Chondrocyte (in vitro differentiated cells): ENCODE measurements at regions not wholly inside any gene's neighbourhood (a gene's known extent, or its start where the extent isn't known, plus 50 kb on each side); places are given as distances from the start of the nearest gene placed in this dataset.

ENCODE experiments used
- DNase-seq: peaks from one replicate; pipeline ENCODE4 v3.0.0; 2021; ENCODE audit warnings: mixed read lengths, low spot score
- H3K27ac Mint-ChIP-seq: one replicate; pipeline ENCODE4 v1.8.0; 2021; ENCODE audit warnings: mild to moderate bottlenecking, moderate library complexity, mixed read lengths; ENCODE audit not compliant: unreplicated experiment
- H3K27me3 Mint-ChIP-seq: 2 replicates; pipeline ENCODE4 v1.8.0; 2021; ENCODE audit warnings: low read depth, mixed read lengths
- H3K36me3 Mint-ChIP-seq: 2 replicates; pipeline ENCODE4 v1.8.0; 2021; ENCODE audit warnings: low read depth, mixed read lengths
- H3K4me1 Mint-ChIP-seq: 2 replicates; pipeline ENCODE4 v1.8.0; 2021; ENCODE audit warnings: low read depth, mild to moderate bottlenecking, mixed read lengths
- H3K4me3 Mint-ChIP-seq: one replicate; pipeline ENCODE4 v1.8.0; 2021; ENCODE audit warnings: mild to moderate bottlenecking, moderate library complexity, mixed read lengths; ENCODE audit not compliant: unreplicated experiment
- H3K9me3 Mint-ChIP-seq: 2 replicates; pipeline ENCODE4 v1.8.0; 2021; ENCODE audit warnings: low read depth, mixed read lengths
- CTCF ChIP-seq: fragments of 200-600 bp; sonication (generic); IDR thresholded peaks from 2 replicates; pipeline ENCODE4 v1.5.0; 2021; ENCODE audit warnings: antibody characterized with exemption, mild to moderate bottlenecking, moderate library complexity

GRCh38 chr22:27022896-27023361, 365.5 kb downstream of the MIAT start:
- no peaks in the 10 kb centered on the region for H3K27me3 Mint-ChIP-seq
- no peak for TF ChIP-seq CTCF
- H3K9me3 Mint-ChIP-seq, result no peaks in the 10 kb centered on the region
- DNase-seq, result no peak
- peaks cover 24% of the 10 kb centered on the region for H3K4me1 Mint-ChIP-seq
- no peak overlapping the region for H3K27ac Mint-ChIP-seq
- H3K4me3 Mint-ChIP-seq, result no peak overlapping the region
- no peaks in the 10 kb centered on the region for H3K36me3 Mint-ChIP-seq

GRCh38 chr22:27023591-27023990, 366.2 kb downstream of the MIAT start:
- no peak for DNase-seq
- peaks cover 2% of the 10 kb centered on the region for H3K9me3 Mint-ChIP-seq
- no peak overlapping the region for H3K4me3 Mint-ChIP-seq
- peaks cover 24% of the 10 kb centered on the region for H3K4me1 Mint-ChIP-seq
- no peaks in the 10 kb centered on the region for H3K27me3 Mint-ChIP-seq
- H3K36me3 Mint-ChIP-seq, result no peaks in the 10 kb centered on the region
- H3K27ac Mint-ChIP-seq, result no peak overlapping the region
- TF ChIP-seq CTCF, result no peak

- no peak overlapping the region for H3K27ac Mint-ChIP-seq
- peaks cover 19% of the 10 kb centered on the region for H3K4me1 Mint-ChIP-seq
- TF ChIP-seq CTCF, result no peak
- no peak for DNase-seq
- no peak overlapping the region for H3K4me3 Mint-ChIP-seq
- no peaks in the 10 kb centered on the region for H3K36me3 Mint-ChIP-seq
- H3K9me3 Mint-ChIP-seq, result peaks cover 4% of the 10 kb centered on the region
- H3K27me3 Mint-ChIP-seq, result no peaks in the 10 kb centered on the region
These were observed 367.6 kb downstream of the MIAT start for GRCh38 chr22:27024982-27025381.

GRCh38 chr22:27028093-27028492, 370.7 kb downstream of the MIAT start:
- no peak for DNase-seq
- no peak overlapping the region for H3K4me3 Mint-ChIP-seq
- H3K27me3 Mint-ChIP-seq, result no peaks in the 10 kb centered on the region
- no peak overlapping the region for H3K27ac Mint-ChIP-seq
- H3K9me3 Mint-ChIP-seq, result peaks cover 4% of the 10 kb centered on the region
- no peaks in the 10 kb centered on the region for H3K36me3 Mint-ChIP-seq
- H3K4me1 Mint-ChIP-seq, result peaks cover 6% of the 10 kb centered on the region
- no peak for TF ChIP-seq CTCF

GRCh38 chr22:27029584-27030130, 372.3 kb downstream of the MIAT start:
- Mint-ChIP-seq H3K27me3 (no peaks in the 10 kb centered on the region), H3K36me3 (no peaks in the 10 kb centered on the region), H3K4me3 (no peak overlapping the region), H3K9me3 (peaks cover 4% of the 10 kb centered on the region), H3K27ac (no peak overlapping the region), H3K4me1 (no peaks in the 10 kb centered on the region)
- TF ChIP-seq CTCF, result no peak
- DNase-seq, result no peak
